GM18907 (cell line): ENCODE measurements at regions not wholly inside any gene's neighbourhood (a gene's known extent, or its start where the extent isn't known, plus 50 kb on each side); places are given as distances from the start of the nearest gene placed in this dataset.

Experiments used
- ATAC-seq: cut with Tn5 transposase; IDR thresholded peaks from one replicate; pipeline ENCODE4 v1.9.1; 2021; ENCODE audit warnings: mild to moderate bottlenecking, moderate library complexity; ENCODE audit not compliant: unreplicated experiment

GRCh38 chr7:46230298-46230989, 309.4 kb upstream of the IGFBP3 start:
- no peak for ATAC-seq

DNA sequence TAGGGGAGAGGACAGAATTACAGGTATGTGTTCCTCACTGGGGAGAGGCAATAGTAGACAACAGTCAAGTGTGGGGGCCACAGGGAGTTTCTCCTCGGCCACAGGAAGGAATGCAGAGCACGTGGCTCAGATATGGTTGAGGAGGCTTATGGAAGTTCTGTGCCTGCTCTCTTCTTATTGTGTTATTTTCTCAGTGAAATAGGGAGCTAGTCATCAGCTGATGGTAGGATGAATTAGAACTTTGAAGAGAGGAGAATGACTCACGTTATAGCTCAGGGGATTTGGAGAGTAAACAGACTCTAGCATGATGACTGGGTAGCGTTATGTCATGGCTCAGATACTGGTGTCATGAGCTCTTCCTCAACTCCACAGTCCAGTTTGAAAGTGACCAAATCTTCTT, 308.3 kb upstream of the IGFBP3 start:
- no peak for ATAC-seq

GRCh38 chr7:46226860-46227259, 305.8 kb upstream of the IGFBP3 start:
- ATAC-seq = no peak

DNA sequence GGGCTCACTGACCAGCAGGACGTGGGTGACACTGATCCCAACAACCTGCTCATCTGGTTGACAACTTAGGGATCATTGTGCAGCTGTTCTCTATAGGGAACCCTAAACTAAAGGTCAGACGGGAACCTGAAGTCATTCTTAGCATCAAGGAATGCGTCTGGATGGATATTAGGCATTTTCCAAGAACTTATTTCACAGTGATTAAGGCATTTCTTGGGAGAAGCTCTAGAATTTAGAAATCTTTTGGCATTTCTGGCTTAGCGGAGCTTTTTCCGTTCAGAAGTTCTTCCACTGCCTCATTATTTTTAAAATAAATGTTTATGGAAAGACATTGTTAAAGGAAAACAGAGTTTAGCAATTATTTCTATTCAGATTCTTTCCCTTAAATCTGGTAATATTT, 303.3 kb upstream of the IGFBP3 start:
- no peak for ATAC-seq

DNA sequence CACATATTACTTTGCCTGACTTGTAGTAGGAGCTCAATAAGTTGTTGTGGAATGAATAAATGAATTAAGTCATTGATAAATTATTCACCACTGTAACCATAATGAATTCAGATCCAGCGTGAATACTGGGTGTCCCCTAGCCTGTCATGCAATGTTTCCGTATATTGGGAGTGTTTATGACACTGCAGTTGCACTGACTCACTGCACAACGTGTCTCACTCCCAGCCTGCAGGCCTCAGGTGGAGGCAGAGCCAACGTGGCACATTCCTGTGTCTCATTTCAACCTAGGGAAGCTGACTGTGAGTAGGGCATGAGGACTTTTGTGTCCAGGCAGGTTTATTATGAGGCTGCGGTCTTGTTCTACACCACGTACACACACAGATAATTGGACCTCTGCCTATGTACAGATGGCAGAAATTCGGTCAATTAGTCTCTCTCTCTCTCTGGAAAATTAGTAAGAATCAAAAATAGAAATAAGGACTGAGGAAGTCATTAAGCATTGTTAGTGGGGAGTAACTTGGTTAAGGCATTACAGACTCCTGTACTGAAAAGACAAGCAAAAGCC, 299.1 kb upstream of the IGFBP3 start:
- no peak for ATAC-seq

DNA sequence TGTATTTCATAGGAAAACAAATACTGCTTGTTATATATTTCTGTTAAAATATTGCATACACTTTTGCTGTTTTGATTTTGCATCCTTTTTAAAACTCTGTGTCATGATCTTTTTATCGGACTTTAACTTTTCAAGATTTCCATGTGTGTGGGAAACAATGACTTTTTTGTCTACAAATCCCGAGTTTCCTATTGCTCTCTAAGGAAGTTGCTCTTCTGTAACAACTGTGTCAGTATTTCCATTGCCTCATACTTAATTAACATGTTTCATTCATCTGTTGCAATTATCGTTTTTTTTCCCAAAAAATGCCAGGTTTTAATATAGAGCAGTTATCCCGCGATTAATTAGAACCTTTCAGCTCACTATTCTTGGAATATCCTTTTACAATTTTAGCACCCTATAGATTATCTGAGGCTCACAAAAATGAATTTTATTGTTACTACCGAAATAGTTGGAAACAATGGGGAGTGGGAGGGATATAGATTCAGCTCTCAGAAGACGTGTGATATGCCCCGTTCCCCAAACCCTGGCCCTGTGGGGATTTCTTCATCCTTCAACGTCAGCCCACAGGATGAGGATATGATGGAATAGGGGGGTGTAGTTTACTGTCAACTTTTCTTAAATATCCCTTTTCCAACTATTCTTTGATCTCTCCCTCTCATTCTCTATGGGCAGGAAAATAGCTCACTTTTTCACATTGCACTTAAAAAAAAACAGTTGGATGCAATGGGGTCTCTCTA, 297.6 kb upstream of the IGFBP3 start:
- no peak for ATAC-seq

- no peak for ATAC-seq
Measured at GRCh38 chr7:46215987-46216567, 295.0 kb upstream of the IGFBP3 start.

- no peak for ATAC-seq
Measured at GRCh38 chr7:46214526-46214925, 293.5 kb upstream of the IGFBP3 start.

DNA sequence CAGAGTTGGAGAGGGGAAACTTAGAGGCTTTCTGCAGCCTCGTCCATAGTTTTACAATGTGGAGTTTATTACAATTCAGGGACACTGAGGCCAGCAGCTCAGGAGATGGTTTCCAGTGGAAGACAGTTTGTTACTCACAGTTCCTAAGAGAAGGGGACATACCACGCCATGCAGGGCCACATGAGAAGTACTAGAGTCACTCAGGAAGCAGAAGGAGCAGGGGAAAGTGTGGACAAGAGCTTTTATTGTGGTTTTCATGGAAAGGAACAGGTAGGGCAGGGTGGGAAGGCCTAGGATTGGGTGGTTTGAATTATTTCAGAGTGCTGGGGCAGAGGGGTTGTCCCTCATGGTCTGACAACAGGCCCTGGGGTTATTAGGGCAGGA, 292.1 kb upstream of the IGFBP3 start:
- ATAC-seq = no peak

DNA sequence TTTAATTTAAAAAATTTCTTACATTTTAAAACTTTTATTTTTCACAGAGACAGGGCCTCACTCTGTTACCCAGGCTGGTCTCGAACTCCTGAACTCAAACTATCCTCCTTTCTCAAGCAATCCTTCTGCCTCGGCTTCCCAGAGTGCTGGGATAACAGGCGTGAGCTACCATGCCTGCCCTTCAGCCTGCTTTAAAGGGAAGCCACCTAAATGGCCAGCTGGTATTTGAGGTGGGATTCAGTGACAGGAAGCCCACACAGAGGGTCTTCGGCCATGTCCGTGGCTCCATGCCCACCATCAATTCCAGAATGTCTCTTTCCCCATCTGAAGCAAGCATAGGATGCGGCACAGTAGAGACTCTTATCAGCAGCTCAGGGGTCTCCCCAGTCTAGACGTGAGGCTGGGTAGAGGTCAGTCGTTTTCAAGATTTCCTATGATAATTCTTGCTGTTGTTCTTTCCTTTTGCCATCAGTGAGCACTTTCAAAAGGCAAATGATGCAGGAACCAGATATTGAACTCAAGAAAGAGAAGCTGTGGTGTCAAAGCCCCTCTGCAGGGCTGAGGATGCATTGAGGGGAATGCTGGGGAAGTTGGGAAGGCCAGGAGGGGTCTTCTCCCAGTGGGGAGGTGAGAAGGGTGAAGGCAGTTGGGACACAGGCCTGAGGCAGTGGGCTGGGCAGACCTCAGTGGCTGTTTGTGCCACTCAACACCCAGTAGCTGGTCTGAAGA, 291.5 kb upstream of the IGFBP3 start:
- no peak for ATAC-seq

GRCh38 chr7:46210467-46210866, 289.4 kb upstream of the IGFBP3 start:
- ATAC-seq = no peak

- ATAC-seq = no peak
Measured at GRCh38 chr7:46209611-46210388, 288.7 kb upstream of the IGFBP3 start.

GRCh38 chr7:46208635-46209525, 287.8 kb upstream of the IGFBP3 start:
- ATAC-seq = no peak

DNA sequence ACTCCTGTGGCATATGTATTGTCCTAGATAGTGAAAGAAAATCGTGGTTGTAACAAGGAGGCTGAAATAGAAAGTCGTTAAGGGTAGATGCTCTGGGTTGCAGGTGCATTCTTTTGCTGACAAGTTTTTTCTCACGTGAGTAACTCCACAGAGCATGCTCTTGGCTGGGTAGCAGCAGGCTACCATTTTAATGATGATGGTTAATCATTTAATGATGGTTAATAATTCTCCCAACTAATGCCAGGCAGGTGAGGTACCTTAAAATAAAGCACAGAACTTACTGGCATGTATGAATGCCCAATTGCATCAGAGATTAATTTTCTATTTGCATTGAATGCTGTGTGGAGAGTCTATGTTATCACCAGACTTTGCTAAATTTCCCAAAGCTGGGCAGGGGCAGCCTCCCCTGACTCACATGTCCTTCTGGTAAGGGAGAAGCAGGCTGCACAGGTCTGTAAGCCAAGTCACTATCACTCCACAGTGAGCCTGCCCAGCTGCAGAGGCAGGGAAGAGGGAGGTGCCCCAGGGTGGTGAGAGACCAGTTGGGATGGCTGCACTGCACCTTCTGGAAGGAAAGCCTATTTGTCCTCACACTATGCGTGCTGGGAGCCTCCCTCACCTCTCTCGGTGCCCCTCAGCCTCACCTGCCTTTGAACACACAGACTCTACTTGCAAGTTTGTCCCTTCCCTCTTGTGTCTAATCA, 287.0 kb upstream of the IGFBP3 start:
- ATAC-seq = no peak

DNA sequence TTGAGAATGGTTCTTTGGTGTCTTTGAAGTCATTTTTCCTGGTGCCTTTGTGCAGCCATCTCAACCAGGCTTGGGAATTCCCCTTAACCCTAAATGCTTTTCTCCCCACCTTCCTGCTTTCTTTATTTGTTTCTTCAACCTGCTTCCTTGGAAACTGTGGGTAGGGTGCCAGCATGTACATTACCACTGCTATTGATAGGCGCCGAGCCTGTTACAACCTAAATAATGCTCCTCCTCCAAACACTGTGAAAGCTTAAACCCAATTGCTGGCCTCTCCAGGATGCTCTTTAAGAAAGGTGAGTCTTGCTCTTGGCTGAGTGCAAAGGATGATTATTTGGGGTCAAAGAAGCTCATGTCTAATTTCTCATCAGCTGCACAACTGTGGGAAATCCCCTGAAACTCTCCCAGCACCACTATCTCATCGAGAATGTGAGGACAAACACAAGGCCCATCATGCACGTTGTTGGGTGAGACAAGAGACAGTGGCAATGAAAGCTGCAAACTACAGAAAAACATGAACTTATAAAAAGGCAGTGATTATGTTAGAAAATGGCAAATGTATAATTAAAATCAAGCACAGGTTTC, 285.5 kb upstream of the IGFBP3 start:
- ATAC-seq = no peak

DNA sequence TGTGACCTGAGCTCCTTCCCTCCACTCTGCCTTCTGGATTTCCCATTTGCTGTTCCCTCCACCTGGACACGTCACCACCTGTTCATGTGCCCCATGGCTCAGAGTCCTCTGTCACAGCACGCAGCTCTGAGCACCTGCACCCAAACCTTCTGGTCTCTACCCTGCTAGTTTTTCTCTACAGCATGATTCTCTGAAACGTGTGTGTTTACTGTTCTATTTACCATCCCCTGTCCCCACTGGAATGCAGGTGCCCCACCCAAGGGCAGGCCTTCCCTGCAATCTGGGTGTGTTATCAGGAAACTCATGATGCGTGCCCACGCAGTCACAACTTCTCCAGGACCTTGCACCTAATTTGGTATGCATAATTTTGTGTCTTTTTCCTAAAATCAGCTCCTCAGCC, 284.4 kb upstream of the IGFBP3 start:
- ATAC-seq = no peak

DNA sequence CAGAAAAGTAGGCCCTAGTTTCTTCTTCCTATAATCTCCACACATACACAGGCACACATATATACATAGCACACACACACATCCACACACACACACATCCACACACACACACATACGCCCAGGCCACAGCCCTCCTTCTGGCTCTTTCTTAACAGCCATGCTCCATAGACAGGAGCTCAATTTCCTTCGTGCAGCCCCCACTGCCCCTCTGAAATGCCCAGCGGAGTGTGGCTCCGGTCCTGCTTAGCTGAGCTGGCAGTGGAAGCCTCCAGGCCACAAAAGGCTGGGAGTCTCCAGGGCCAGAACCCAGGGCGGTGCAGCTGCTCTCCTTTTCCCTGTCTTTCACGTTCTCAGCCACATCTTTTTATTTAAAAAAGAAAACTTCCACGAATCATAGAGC, 282.9 kb upstream of the IGFBP3 start:
- ATAC-seq = no peak

- no peak for ATAC-seq
Measured at GRCh38 chr7:46202379-46202778, 281.3 kb upstream of the IGFBP3 start.

GRCh38 chr7:46201961-46202360, 280.9 kb upstream of the IGFBP3 start:
- ATAC-seq = no peak
